Liver (tissue), 3 donors: ENCODE measurements at regions not wholly inside any gene's neighbourhood (a gene's known extent, or its start where the extent isn't known, plus 50 kb on each side); places are given as distances from the start of the nearest gene placed in this dataset.

ENCODE experiments used
- EGR1 ChIP-seq, 2 donors: IDR thresholded peaks; 2 replicates each; pipeline ENCODE4 v1.6.1; 2016 to 2018; ENCODE audit warnings: antibody characterized with exemption in 2 of 2, low read depth in 2 of 2
- FOXA1 ChIP-seq: IDR thresholded peaks from 2 replicates; pipeline ENCODE4 v1.6.1; 2016; ENCODE audit warnings: antibody characterized with exemption
- GABPA ChIP-seq, 2 donors: IDR thresholded peaks in 1 of 2; conservative IDR thresholded peaks in 1 of 2; 2 replicates each; pipeline ENCODE4 v1.6.1; 2016; ENCODE audit warnings: antibody characterized with exemption in 2 of 2, mild to moderate bottlenecking in 1 of 2, moderate library complexity in 1 of 2
- HNF4A ChIP-seq, 2 donors: conservative IDR thresholded peaks; 2 replicates each; pipeline ENCODE4 v1.6.1; 2016; ENCODE audit warnings: antibody characterized with exemption in 2 of 2, mild to moderate bottlenecking in 2 of 2
- JUND ChIP-seq, 2 donors: IDR thresholded peaks; 2 replicates each; pipeline ENCODE4 v1.6.1; 2016; ENCODE audit warnings: antibody characterized with exemption in 2 of 2
- RAD21 ChIP-seq, 2 donors: IDR thresholded peaks; 2 replicates each; pipeline ENCODE4 v1.6.1; 2016; ENCODE audit warnings: antibody characterized with exemption in 2 of 2, mild to moderate bottlenecking in 2 of 2
- RXRA ChIP-seq, 2 donors: IDR thresholded peaks; 2 replicates each; pipeline ENCODE4 v1.6.1; 2017 to 2018; ENCODE audit warnings: antibody characterized with exemption in 2 of 2, mild to moderate bottlenecking in 1 of 2
- SP1 ChIP-seq: IDR thresholded peaks from 2 replicates; pipeline ENCODE4 v1.6.1; 2018; ENCODE audit warnings: antibody characterized with exemption, mild to moderate bottlenecking
- TAF1 ChIP-seq: conservative IDR thresholded peaks from 2 replicates; pipeline ENCODE4 v1.6.1; 2016; ENCODE audit warnings: antibody characterized with exemption, mild to moderate bottlenecking
- YY1 ChIP-seq: IDR thresholded peaks from 2 replicates; pipeline ENCODE4 v1.6.1; 2016; ENCODE audit warnings: antibody characterized with exemption, mild to moderate bottlenecking
- TF ChIP-seq, protein P1 (sequence below): fragments of 150-350 bp; IDR thresholded peaks from 2 replicates; pipeline ENCODE4 v1.5.1; 2017; ENCODE audit warnings: improper control_type of control experiment, low read depth, low read length; ENCODE audit not compliant: missing input control
- TF ChIP-seq, protein P2 (sequence below): IDR thresholded peaks from 2 replicates; pipeline ENCODE4 v1.6.1; 2016; ENCODE audit warnings: antibody characterized with exemption, mild to moderate bottlenecking
- TF ChIP-seq, protein P3 (sequence below): IDR thresholded peaks from 2 replicates; pipeline ENCODE4 v1.6.1; 2016; ENCODE audit warnings: antibody characterized with exemption
- donor health status: healthy.
- donor health status: healthy.

DNA sequence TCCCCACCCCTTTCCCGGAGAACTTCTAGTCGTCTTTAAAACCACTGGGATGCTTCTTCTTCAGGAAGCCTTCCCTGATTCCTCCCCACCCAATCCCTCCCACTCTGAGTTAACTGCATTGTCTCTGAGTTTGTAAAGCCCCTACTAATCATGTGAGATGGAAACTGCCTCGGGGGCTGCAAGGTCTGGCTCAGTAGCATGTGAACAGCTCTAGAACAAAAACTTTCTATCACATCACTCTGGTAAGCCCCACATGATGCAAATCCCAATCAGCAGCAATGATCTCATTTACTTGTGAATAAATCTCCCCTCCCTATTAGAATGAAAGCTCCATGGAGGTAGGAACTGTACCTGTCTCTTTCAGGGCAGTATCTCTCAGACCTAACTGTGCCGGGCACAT, 141.0 kb upstream of the JUN start:
- TF ChIP-seq SP1 = no peak
- TF ChIP-seq, protein P1, sequence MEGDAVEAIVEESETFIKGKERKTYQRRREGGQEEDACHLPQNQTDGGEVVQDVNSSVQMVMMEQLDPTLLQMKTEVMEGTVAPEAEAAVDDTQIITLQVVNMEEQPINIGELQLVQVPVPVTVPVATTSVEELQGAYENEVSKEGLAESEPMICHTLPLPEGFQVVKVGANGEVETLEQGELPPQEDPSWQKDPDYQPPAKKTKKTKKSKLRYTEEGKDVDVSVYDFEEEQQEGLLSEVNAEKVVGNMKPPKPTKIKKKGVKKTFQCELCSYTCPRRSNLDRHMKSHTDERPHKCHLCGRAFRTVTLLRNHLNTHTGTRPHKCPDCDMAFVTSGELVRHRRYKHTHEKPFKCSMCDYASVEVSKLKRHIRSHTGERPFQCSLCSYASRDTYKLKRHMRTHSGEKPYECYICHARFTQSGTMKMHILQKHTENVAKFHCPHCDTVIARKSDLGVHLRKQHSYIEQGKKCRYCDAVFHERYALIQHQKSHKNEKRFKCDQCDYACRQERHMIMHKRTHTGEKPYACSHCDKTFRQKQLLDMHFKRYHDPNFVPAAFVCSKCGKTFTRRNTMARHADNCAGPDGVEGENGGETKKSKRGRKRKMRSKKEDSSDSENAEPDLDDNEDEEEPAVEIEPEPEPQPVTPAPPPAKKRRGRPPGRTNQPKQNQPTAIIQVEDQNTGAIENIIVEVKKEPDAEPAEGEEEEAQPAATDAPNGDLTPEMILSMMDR = no peak
- TF ChIP-seq FOXA1 = no peak
- TF ChIP-seq JUND (IDR thresholded peaks at IDR 0.05) = no peak
- TF ChIP-seq, protein P2, sequence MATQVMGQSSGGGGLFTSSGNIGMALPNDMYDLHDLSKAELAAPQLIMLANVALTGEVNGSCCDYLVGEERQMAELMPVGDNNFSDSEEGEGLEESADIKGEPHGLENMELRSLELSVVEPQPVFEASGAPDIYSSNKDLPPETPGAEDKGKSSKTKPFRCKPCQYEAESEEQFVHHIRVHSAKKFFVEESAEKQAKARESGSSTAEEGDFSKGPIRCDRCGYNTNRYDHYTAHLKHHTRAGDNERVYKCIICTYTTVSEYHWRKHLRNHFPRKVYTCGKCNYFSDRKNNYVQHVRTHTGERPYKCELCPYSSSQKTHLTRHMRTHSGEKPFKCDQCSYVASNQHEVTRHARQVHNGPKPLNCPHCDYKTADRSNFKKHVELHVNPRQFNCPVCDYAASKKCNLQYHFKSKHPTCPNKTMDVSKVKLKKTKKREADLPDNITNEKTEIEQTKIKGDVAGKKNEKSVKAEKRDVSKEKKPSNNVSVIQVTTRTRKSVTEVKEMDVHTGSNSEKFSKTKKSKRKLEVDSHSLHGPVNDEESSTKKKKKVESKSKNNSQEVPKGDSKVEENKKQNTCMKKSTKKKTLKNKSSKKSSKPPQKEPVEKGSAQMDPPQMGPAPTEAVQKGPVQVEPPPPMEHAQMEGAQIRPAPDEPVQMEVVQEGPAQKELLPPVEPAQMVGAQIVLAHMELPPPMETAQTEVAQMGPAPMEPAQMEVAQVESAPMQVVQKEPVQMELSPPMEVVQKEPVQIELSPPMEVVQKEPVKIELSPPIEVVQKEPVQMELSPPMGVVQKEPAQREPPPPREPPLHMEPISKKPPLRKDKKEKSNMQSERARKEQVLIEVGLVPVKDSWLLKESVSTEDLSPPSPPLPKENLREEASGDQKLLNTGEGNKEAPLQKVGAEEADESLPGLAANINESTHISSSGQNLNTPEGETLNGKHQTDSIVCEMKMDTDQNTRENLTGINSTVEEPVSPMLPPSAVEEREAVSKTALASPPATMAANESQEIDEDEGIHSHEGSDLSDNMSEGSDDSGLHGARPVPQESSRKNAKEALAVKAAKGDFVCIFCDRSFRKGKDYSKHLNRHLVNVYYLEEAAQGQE = no peak
- TF ChIP-seq EGR1 (IDR thresholded peaks at IDR 0.05; ENCODE audit: low read depth in 2 of 2) = no peak
- TF ChIP-seq, protein P3, sequence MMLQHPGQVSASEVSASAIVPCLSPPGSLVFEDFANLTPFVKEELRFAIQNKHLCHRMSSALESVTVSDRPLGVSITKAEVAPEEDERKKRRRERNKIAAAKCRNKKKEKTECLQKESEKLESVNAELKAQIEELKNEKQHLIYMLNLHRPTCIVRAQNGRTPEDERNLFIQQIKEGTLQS = no peak
- TF ChIP-seq GABPA (IDR thresholded peaks at IDR 0.05 in 1 of 2, conservative IDR thresholded peaks at IDR 0.05 in 1 of 2) = no peak
- no peak for TF ChIP-seq RAD21 (IDR thresholded peaks at IDR 0.05)
- no peak for TF ChIP-seq HNF4A (conservative IDR thresholded peaks at IDR 0.05)
- no peak for TF ChIP-seq YY1
- no peak for TF ChIP-seq RXRA (IDR thresholded peaks at IDR 0.05)
- TF ChIP-seq TAF1 = no peak
